Spleen (tissue), 7 donors: ENCODE measurements at regions not wholly inside any gene's neighbourhood (a gene's known extent, or its start where the extent isn't known, plus 50 kb on each side); places are given as distances from the start of the nearest gene placed in this dataset.

Experiments
- CTCF ChIP-seq, 11 experiments: fragments of 200-600 bp in 7 of 11; fragments of 450-650 bp in 4 of 11; sonication (generic) in 4 of 11; IDR thresholded peaks in 8 of 11; conservative IDR thresholded peaks in 3 of 11; 1 replicate in 7 of 11; 2 replicates in 4 of 11; pipeline versions ENCODE4 v1.4.0 to v1.8.0; 2016 to 2021; ENCODE audit warnings: antibody characterized with exemption in 11 of 11, inconsistent platforms in 4 of 11, mild to moderate bottlenecking in 1 of 11
- POLR2A ChIP-seq, 3 donors: fragments of 450-650 bp; IDR thresholded peaks; one replicate each; pipeline ENCODE4 v1.5.1; 2017; ENCODE audit warnings: antibody characterized with exemption in 3 of 3, mild to moderate bottlenecking in 1 of 3
- POLR2AphosphoS5 ChIP-seq, 3 donors: sonication (generic); formaldehyde crosslinking; IDR thresholded peaks; one replicate each; pipeline ENCODE4 v1.5.1; 2017; ENCODE audit warnings: antibody characterized with exemption in 3 of 3
- donor health status: DM: no; HTN: no; CAD: no; lungs with moderate emphysema.
- donor health status: DM: no; HTN: no; CAD: no.
- donor health status: DM: no; HTN: no; CAD: no.

GRCh38 chr5:54807421-54807820 is 178.0 kb downstream of the ESM1 start:
- no peak for TF ChIP-seq POLR2A (IDR thresholded peaks at IDR 0.05)
- TF ChIP-seq CTCF (IDR thresholded peaks at IDR 0.05 in 8 of 11, conservative IDR thresholded peaks at IDR 0.05 in 3 of 11): no peak
- TF ChIP-seq POLR2AphosphoS5 (IDR thresholded peaks at IDR 0.05): no peak
